Fibroblast of lung (primary cell): ENCODE measurements at regions not wholly inside any gene's neighbourhood (a gene's known extent, or its start where the extent isn't known, plus 50 kb on each side); places are given as distances from the start of the nearest gene placed in this dataset.
"Not testable (repeated sequence)": the region's sequence is repeated elsewhere in the genome, so short reads cannot be mapped to it uniquely, and the experiment has no call there.

Experiments
- CTCF ChIP-seq, 2 donors: IDR thresholded peaks in 1 of 2; conservative IDR thresholded peaks in 1 of 2; 1 replicate in 1 of 2; 2 replicates in 1 of 2; pipeline ENCODE4 v1.5.1; 2011 to 2012; ENCODE audit warnings: low read length in 2 of 2, control low read depth in 1 of 2, inconsistent platforms in 1 of 2, low read depth in 1 of 2, mild to moderate bottlenecking in 1 of 2
- EZH2 ChIP-seq: IDR thresholded peaks from 2 replicates; pipeline ENCODE4 v1.5.1; 2012; ENCODE audit warnings: low read length, control low read depth, mild to moderate bottlenecking; ENCODE audit errors: missing control alignments

- TF ChIP-seq CTCF (conservative IDR thresholded peaks at IDR 0.05 in 1 of 2, IDR thresholded peaks at IDR 0.05 in 1 of 2; ENCODE audit: low read depth in 1 of 2, low read length in 2 of 2); EZH2: not testable (repeated sequence)
Measured at GRCh38 chr20:26010224-26010941, 313.7 kb upstream of the ZNF337 start.
